WI38 (cell line): ENCODE measurements at regions not wholly inside any gene's neighbourhood (a gene's known extent, or its start where the extent isn't known, plus 50 kb on each side); places are given as distances from the start of the nearest gene placed in this dataset.

Experiments
- H3K4me3 ChIP-seq: 2 replicates; pipeline ENCODE4 v1.5.1; 2011; ENCODE audit warnings: low read depth, mild to moderate bottlenecking, control low read depth, low read length
- CTCF ChIP-seq: IDR thresholded peaks from 2 replicates; pipeline ENCODE4 v1.5.1; 2012; ENCODE audit warnings: low read depth, mild to moderate bottlenecking, control low read depth, low read length

GRCh38 chr13:76808927-76809326, 77.3 kb downstream of the KCTD12 start:
- TF ChIP-seq CTCF, result no peak
- no peak overlapping the region for H3K4me3 ChIP-seq

- no peak for TF ChIP-seq CTCF
- H3K4me3 ChIP-seq, result no peak overlapping the region
Observed at GRCh38 chr13:76804801-76805200, 81.4 kb downstream of the KCTD12 start.

GRCh38 chr13:76803831-76804230, 82.4 kb downstream of the KCTD12 start:
- TF ChIP-seq CTCF, result no peak
- H3K4me3 ChIP-seq, result no peak overlapping the region

GRCh38 chr13:76800943-76801342, 85.3 kb downstream of the KCTD12 start:
- TF ChIP-seq CTCF, result no peak
- no peak overlapping the region for H3K4me3 ChIP-seq

- no peak overlapping the region for H3K4me3 ChIP-seq
- no peak for TF ChIP-seq CTCF
Observed at GRCh38 chr13:76799696-76800095, 86.5 kb downstream of the KCTD12 start.

- TF ChIP-seq CTCF, result no peak
- H3K4me3 ChIP-seq, result no peak overlapping the region
Observed at GRCh38 chr13:76798037-76798436, 88.2 kb downstream of the KCTD12 start.

- no peak overlapping the region for H3K4me3 ChIP-seq
- TF ChIP-seq CTCF, result no peak
Observed at GRCh38 chr13:76797361-76797760, 88.8 kb downstream of the KCTD12 start.
